IMR-90 (cell line): ENCODE measurements at regions not wholly inside any gene's neighbourhood (a gene's known extent, or its start where the extent isn't known, plus 50 kb on each side); places are given as distances from the start of the nearest gene placed in this dataset.

ENCODE experiments used
- CEBPB ChIP-seq: IDR thresholded peaks from 2 replicates; pipeline ENCODE4 v1.6.1; 2012; ENCODE audit warnings: low read depth, low read length, improper control_type of control experiment
- MAZ ChIP-seq: IDR thresholded peaks from 2 replicates; pipeline ENCODE4 v1.6.1; 2012; ENCODE audit warnings: low read depth, mild to moderate bottlenecking, low read length, improper control_type of control experiment, moderate library complexity, borderline replicate concordance
- MXI1 ChIP-seq: IDR thresholded peaks from 2 replicates; pipeline ENCODE4 v1.6.1; 2012; ENCODE audit warnings: low read depth, mild to moderate bottlenecking, low read length, moderate library complexity, borderline replicate concordance
- POLR2A ChIP-seq: IDR thresholded peaks from 2 replicates; pipeline ENCODE4 v1.6.1; 2012; ENCODE audit warnings: mild to moderate bottlenecking, low read depth, low read length
- RAD21 ChIP-seq: IDR thresholded peaks from 2 replicates; pipeline ENCODE4 v1.6.1; 2012; ENCODE audit warnings: low read length, improper control_type of control experiment
- RFX5 ChIP-seq: IDR thresholded peaks from 2 replicates; pipeline ENCODE4 v1.8.0; 2012; ENCODE audit warnings: low read depth, mild to moderate bottlenecking, low read length, moderate library complexity
- TF ChIP-seq, protein P1 (sequence below): conservative IDR thresholded peaks from 2 replicates; pipeline ENCODE4 v1.5.1; 2012; ENCODE audit warnings: mild to moderate bottlenecking, low read depth, low read length, improper control_type of control experiment
- TF ChIP-seq, protein P2 (sequence below): fragments of 150-350 bp; IDR thresholded peaks from 2 replicates; pipeline ENCODE4 v1.6.1; 2017; ENCODE audit warnings: mild to moderate bottlenecking, antibody characterized with exemption, low read length, low read depth
- TF ChIP-seq, protein P3 (sequence below): fragments of 150-350 bp; IDR thresholded peaks from 2 replicates; pipeline ENCODE4 v1.6.1; 2016; ENCODE audit warnings: low read depth, mild to moderate bottlenecking, low read length, moderate library complexity, borderline replicate concordance

DNA sequence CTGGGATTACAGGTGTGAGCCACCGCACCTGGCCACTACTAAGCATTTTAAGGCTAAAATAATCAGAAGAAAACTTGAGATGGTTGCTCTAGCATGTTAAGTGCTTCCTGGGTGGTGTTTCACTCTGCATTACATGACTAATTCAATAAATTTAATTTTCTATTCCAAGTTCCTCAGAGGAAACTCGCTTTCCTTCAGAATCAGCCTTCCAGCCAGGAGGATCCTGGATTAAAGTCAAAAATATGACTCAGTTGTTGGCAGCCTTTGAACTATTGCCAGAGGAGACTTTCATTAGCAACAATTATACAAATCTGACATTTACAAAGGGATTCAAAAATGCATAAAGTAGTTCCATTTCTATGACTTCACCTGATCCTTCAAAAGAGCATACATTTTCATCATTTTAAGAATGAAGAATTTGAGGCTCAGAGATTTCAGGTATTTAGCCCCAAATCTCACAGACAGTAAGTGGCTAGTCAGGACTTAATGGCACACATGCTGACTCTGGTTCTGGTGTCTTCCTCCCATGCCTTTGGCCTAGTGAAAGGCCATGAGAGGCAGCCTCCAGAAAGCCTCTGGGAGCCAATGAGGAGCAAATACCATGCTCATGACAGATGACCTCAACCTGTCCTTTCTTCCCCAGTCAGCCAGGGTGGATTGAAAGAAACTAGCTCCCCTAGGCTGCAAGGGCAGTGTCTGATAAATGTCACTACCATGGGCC lies 115.7 kb downstream of the MAP3K21 start:
- no peak for TF ChIP-seq CEBPB
- TF ChIP-seq, protein P1, sequence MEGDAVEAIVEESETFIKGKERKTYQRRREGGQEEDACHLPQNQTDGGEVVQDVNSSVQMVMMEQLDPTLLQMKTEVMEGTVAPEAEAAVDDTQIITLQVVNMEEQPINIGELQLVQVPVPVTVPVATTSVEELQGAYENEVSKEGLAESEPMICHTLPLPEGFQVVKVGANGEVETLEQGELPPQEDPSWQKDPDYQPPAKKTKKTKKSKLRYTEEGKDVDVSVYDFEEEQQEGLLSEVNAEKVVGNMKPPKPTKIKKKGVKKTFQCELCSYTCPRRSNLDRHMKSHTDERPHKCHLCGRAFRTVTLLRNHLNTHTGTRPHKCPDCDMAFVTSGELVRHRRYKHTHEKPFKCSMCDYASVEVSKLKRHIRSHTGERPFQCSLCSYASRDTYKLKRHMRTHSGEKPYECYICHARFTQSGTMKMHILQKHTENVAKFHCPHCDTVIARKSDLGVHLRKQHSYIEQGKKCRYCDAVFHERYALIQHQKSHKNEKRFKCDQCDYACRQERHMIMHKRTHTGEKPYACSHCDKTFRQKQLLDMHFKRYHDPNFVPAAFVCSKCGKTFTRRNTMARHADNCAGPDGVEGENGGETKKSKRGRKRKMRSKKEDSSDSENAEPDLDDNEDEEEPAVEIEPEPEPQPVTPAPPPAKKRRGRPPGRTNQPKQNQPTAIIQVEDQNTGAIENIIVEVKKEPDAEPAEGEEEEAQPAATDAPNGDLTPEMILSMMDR: no peak
- TF ChIP-seq, protein P2, sequence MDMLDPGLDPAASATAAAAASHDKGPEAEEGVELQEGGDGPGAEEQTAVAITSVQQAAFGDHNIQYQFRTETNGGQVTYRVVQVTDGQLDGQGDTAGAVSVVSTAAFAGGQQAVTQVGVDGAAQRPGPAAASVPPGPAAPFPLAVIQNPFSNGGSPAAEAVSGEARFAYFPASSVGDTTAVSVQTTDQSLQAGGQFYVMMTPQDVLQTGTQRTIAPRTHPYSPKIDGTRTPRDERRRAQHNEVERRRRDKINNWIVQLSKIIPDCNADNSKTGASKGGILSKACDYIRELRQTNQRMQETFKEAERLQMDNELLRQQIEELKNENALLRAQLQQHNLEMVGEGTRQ: no peak
- TF ChIP-seq POLR2A: no peak
- TF ChIP-seq, protein P3, sequence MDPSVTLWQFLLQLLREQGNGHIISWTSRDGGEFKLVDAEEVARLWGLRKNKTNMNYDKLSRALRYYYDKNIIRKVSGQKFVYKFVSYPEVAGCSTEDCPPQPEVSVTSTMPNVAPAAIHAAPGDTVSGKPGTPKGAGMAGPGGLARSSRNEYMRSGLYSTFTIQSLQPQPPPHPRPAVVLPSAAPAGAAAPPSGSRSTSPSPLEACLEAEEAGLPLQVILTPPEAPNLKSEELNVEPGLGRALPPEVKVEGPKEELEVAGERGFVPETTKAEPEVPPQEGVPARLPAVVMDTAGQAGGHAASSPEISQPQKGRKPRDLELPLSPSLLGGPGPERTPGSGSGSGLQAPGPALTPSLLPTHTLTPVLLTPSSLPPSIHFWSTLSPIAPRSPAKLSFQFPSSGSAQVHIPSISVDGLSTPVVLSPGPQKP: no peak
- TF ChIP-seq RAD21: no peak
- no peak for TF ChIP-seq RFX5
- TF ChIP-seq MAZ: no peak
- no peak for TF ChIP-seq MXI1
